ENCODE measurements at regions not wholly inside any gene's neighbourhood (a gene's known extent, or its start where the extent isn't known, plus 50 kb on each side); places are given as distances from the start of the nearest gene placed in this dataset.

DNA sequence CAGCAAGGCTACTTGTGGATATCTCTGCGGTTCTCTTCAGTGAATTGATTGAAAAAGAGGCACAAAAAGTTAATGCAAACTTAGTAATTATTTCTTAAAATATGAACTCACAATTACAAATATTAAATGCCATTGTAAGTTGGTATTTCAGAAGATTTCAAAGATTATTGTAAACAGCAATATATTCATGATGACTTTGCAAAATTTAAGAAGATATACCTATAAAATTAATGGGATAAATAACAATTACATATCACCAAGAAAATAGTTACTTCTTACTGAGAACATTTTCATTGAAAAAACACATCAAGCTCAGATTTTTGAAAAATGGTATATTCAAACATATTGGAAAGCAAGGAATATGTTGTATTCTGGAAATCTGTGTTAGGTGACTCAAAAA, 482.0 kb upstream of the LRRTM1 start:
- H3K36me3 ChIP-seq (ENCODE audit: control insufficient read depth, low read length) = no peaks in the 10 kb centered on the region
- H3K4me2 ChIP-seq (ENCODE audit: low read length) = no peak overlapping the region
- TF ChIP-seq CTCF (IDR thresholded peaks at IDR 0.05; ENCODE audit: low read depth, low read length, poor library complexity, severe bottlenecking) (no peak), EZH2phosphoT487 (IDR thresholded peaks at IDR 0.05; ENCODE audit: borderline replicate concordance, low read length) (no peak)
- no peaks in the 10 kb centered on the region for H4K20me1 ChIP-seq (ENCODE audit: control insufficient read depth, insufficient read depth, low read depth, low read length)
- H3K4me3 ChIP-seq (ENCODE audit: low read length) = no peak overlapping the region
- no peaks in the 10 kb centered on the region for H3K79me2 ChIP-seq (ENCODE audit: control insufficient read depth, low read length)
- H3K27ac ChIP-seq (ENCODE audit: low read depth, low read length) = no peak overlapping the region
- H3K27me3 ChIP-seq (ENCODE audit: control insufficient read depth, low read length) = no peaks in the 10 kb centered on the region
- no peaks in the 10 kb centered on the region for H3K4me1 ChIP-seq (ENCODE audit: control insufficient read depth, low read length)
- H3K9me2 ChIP-seq (replicated peaks; ENCODE audit: control insufficient read depth, low read length) = no peaks in the 10 kb centered on the region
- H3F3A ChIP-seq (ENCODE audit: control insufficient read depth, insufficient read depth) = no peaks in the 10 kb centered on the region
- no peaks in the 10 kb centered on the region; the same call in 1 of the 2 replicates for H3K9me3 ChIP-seq (ENCODE audit: control insufficient read depth, insufficient read depth, low read length)

DNA sequence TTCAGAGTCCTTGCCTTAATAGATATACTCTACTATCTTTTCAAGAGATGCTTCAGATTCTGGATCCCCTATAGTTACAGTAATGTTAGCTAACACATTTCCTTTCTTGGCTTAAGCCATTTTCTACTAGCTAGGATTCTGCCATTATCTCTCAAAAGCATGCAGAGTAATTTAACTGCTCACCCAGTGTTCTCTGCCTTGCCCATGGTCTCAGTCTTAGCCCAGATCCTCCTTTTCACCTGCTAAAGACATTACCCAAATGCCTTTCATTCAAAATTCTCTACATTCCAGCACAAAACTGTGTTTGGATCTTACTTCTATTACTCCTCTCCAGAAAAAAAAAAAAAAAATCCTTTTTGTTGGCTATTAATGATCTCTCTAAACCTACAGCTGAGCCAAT, 474.2 kb upstream of the LRRTM1 start:
- TF ChIP-seq CTCF (IDR thresholded peaks at IDR 0.05; ENCODE audit: low read depth, low read length, poor library complexity, severe bottlenecking) (no peak), EZH2phosphoT487 (IDR thresholded peaks at IDR 0.05; ENCODE audit: borderline replicate concordance, low read length) (no peak)
- Histone ChIP-seq H3K4me2 (ENCODE audit: low read length) (no peak overlapping the region), H3K4me3 (ENCODE audit: low read length) (no peak overlapping the region), H4K20me1 (ENCODE audit: control insufficient read depth, insufficient read depth, low read depth, low read length) (no peaks in the 10 kb centered on the region), H3K4me1 (ENCODE audit: control insufficient read depth, low read length) (no peaks in the 10 kb centered on the region), H3F3A (ENCODE audit: control insufficient read depth, insufficient read depth) (no peaks in the 10 kb centered on the region), H3K36me3 (ENCODE audit: control insufficient read depth, low read length) (no peaks in the 10 kb centered on the region), H3K79me2 (ENCODE audit: control insufficient read depth, low read length) (no peaks in the 10 kb centered on the region), H3K9me3 (ENCODE audit: control insufficient read depth, insufficient read depth, low read length) (no peaks in the 10 kb centered on the region), H3K9me2 (replicated peaks; ENCODE audit: control insufficient read depth, low read length) (no peaks in the 10 kb centered on the region), H3K27me3 (ENCODE audit: control insufficient read depth, low read length) (no peaks in the 10 kb centered on the region), H3K27ac (ENCODE audit: low read depth, low read length) (no peak overlapping the region)

DNA sequence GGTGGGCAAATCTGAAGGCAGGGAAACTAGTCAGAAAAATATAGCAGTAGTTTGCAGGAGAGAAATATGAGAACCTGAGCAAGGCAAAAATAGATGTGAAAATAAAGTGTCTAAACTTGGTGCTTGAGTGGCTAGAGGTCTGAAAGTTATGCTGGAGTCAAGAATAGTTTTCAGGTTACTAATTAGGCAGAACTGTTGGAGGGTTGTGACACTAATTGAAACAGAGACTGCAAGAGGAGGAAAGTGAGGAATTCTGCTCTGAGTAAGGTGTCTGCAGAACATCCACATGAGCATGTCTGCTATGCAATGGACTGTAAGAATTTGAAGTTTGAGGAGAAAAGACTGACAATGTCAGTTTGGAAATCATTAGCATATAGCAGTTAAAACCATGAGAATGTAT, 444.0 kb upstream of the LRRTM1 start:
- no peaks in the 10 kb centered on the region for H3K36me3 ChIP-seq (ENCODE audit: control insufficient read depth, low read length)
- H4K20me1 ChIP-seq (ENCODE audit: control insufficient read depth, insufficient read depth, low read depth, low read length) = no peaks in the 10 kb centered on the region
- H3K9me3 ChIP-seq (ENCODE audit: control insufficient read depth, insufficient read depth, low read length) = no peaks in the 10 kb centered on the region
- H3K4me3 ChIP-seq (ENCODE audit: low read length) = no peak overlapping the region
- no peaks in the 10 kb centered on the region for H3K9me2 ChIP-seq (replicated peaks; ENCODE audit: control insufficient read depth, low read length)
- H3F3A ChIP-seq (ENCODE audit: control insufficient read depth, insufficient read depth) = no peaks in the 10 kb centered on the region
- H3K79me2 ChIP-seq (ENCODE audit: control insufficient read depth, low read length) = no peaks in the 10 kb centered on the region
- TF ChIP-seq EZH2phosphoT487 (IDR thresholded peaks at IDR 0.05; ENCODE audit: borderline replicate concordance, low read length) = no peak
- H3K27me3 ChIP-seq (ENCODE audit: control insufficient read depth, low read length) = no peaks in the 10 kb centered on the region
- H3K27ac ChIP-seq (ENCODE audit: low read depth, low read length) = no peak overlapping the region
- no peaks in the 10 kb centered on the region for H3K4me1 ChIP-seq (ENCODE audit: control insufficient read depth, low read length)
- H3K4me2 ChIP-seq (ENCODE audit: low read length) = no peak overlapping the region

DNA sequence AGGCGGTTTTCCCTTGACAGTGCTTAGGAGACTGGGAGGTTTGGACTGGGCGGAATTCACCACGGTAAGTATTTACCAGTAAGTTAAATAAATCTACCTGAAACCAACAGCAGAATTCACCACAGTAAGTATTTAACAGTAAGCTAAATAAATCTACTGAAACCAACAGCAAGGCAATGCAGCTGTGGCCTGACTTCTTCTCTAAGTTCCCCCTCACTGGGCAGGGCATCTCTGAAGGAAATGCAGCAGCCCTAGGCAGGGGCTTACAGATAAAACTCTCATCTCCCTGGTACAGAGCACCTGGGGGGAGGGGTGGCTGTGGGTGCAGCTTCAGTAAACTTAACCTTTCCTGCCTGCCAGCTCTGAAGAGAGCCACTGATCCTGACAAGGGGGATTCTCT, 432.5 kb upstream of the LRRTM1 start:
- Histone ChIP-seq H3K27me3 (ENCODE audit: control insufficient read depth, low read length) (no peaks in the 10 kb centered on the region), H3K27ac (ENCODE audit: low read depth, low read length) (no peak overlapping the region), H3K4me3 (ENCODE audit: low read length) (no peak overlapping the region), H3K4me2 (ENCODE audit: low read length) (no peak overlapping the region), H4K20me1 (ENCODE audit: control insufficient read depth, insufficient read depth, low read depth, low read length) (no peaks in the 10 kb centered on the region), H3K36me3 (ENCODE audit: control insufficient read depth, low read length) (no peaks in the 10 kb centered on the region), H3K79me2 (ENCODE audit: control insufficient read depth, low read length) (no peaks in the 10 kb centered on the region), H3K9me2 (replicated peaks; ENCODE audit: control insufficient read depth, low read length) (no peaks in the 10 kb centered on the region), H3K9me3 (ENCODE audit: control insufficient read depth, insufficient read depth, low read length) (no peaks in the 10 kb centered on the region), H3K4me1 (ENCODE audit: control insufficient read depth, low read length) (no peaks in the 10 kb centered on the region), H3F3A (ENCODE audit: control insufficient read depth, insufficient read depth) (no peaks in the 10 kb centered on the region)
- TF ChIP-seq CTCF (IDR thresholded peaks at IDR 0.05; ENCODE audit: low read depth, low read length, poor library complexity, severe bottlenecking) (no peak), EZH2phosphoT487 (IDR thresholded peaks at IDR 0.05; ENCODE audit: borderline replicate concordance, low read length) (no peak)

Data from DOHH2 (cell line).